ENCODE measurements at regions not wholly inside any gene's neighbourhood (a gene's known extent, or its start where the extent isn't known, plus 50 kb on each side); places are given as distances from the start of the nearest gene placed in this dataset.

DNA sequence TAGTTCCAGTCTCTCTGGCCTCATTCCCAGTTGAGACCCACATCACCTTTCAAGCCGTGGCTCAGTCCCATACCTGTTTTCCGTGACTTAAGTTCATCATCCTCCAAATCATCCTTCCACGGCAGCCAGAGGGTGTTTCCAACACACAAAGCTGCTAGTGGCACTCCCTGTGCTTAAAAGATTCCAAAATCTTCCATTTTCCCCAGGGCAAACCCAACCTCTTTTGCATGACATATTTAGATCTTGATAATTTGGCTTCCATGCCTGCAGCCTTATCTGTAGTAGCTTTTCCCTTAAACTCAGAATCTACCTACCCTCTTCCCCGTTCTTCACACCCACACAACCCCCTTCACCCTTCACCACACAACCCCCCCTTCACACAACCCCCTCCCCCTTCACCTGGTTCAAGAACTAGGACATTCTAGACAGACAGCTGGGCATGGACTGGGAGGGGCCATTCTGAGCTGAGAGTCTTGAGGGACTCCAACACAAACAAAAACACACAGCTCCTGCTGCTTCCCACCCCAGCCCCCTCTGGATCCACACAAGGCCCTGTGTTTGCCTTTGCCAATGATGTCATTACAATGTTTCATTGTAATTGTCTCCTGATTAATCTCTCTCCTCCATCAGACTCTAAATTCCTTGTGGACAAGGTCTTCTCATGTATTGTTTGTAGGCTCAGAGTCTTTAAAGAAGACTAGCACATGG, 268.2 kb downstream of the SH3GL2 start:
- DNase-seq (ENCODE audit: low read depth in 2 of 3, low spot score in 1 of 3): no peak

DNA sequence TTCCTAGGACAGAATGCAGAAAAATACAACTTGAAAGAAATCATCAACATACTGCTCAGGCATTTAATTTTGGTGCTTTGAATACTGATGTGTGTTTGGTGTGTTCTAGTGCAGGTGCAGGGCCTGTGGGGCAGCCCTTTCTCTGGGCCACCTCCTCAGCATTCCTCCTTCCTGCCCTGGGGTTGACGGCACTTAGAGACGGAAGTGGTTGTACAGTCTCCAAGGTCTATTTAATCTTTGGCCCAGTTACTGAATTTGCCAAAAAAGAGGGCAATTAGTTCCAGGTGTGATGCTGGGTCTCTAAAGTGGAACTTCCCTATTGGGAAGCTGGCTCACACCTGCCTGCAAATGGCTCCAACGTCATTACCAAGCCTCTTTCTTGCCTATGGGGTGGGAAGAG, 269.0 kb downstream of the SH3GL2 start:
- no peak for DNase-seq (ENCODE audit: low read depth in 2 of 3, low spot score in 1 of 3)

DNA sequence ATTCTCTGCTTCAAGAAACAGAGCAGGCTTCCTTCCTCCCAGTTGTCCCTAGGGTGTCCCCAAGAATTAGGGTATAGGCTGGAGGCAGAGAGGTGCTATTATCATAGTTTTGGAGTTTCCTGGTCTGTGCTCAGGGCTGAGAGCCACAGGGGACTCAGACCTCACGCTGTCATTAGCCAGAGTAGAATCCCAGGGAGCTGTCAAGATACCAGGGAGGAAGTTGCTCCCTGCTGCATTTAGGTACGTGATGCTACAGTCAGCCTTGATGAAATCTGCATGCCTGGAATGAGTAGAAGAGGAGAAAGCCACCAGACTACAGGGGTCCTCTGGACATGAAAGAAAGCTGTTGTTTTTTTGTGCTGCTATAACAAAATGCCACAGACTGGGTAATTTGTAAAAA, 273.2 kb downstream of the SH3GL2 start:
- no peak for DNase-seq (ENCODE audit: low read depth in 2 of 3, low spot score in 1 of 3)

DNA sequence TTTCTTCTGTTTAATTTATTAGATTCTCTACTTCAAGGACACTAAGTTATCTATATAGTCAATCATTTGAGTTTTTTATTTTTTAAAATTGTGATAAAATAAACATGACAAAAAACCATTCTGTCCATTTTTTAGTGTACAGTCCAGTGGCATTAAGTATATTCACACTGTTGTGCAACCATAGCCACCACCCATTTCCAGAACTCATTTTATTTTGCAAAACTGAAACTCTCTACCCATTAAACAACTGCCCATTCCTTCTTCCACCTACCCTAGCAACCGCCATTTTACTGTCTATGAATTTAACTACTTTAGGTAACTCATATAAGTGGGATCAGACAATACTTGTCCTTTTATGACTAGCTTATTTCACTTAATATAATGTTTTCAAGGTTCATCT, 275.6 kb downstream of the SH3GL2 start:
- no peak for DNase-seq (ENCODE audit: low read depth in 2 of 3, low spot score in 1 of 3)

DNA sequence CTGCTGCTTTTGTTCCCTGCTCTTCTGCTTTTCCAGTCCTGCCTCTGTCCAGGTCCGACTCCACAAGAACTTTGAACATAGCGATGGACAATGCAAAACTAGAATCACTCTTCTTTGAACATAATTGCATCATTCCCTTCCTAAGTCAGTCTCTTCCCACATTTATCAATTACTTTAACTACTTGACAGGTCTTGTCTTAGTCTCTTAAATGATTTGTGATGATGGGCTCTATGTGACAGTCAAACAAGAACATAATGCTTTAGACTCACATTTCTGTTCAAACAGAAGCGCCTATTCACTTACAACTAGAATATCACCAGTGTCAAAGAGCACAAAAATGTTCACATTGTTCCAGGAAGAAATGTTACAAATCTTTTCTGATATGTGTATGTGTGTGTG, 278.1 kb downstream of the SH3GL2 start:
- no peak for DNase-seq (ENCODE audit: low read depth in 2 of 3, low spot score in 1 of 3)

DNA sequence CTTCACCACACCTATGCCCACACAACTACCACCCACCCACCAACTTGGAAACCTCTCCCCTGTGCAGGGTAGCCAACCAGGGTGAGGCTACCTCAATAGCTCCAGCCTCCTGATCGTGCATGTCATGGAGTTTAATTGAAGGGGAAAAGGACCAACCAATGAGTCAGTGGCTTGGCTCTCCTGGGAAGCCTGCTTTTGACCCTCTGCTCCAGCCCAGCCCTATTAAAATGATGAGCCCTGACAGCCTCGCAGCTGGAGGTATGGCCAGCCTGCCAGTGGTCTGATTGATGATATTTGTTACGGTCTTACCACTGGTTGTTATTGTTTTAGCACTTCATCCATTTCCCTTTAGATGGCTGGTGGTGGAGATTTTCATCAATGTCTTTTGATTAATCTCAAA, 280.4 kb downstream of the SH3GL2 start:
- no peak for DNase-seq (ENCODE audit: low read depth in 2 of 3, low spot score in 1 of 3)

DNA sequence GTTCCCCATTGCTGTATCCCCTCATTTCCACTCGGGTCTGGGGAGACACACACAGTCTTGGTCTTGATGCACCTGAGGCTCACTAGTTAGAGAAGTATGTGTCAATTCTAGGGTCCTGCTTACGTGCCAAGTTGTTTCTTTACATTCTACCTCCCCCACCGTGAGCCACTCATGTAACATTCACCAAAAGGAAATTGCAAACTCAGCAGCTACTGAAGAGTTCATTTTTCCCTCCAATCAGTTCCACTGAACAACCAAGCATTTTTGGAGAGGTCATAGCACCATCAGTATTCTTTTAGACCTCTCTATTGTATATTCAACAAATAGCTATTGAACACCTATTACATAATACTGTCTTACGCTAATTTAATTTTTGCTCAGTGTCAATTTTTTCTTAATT, 281.1 kb downstream of the SH3GL2 start:
- no peak for DNase-seq (ENCODE audit: low read depth in 2 of 3, low spot score in 1 of 3)

DNA sequence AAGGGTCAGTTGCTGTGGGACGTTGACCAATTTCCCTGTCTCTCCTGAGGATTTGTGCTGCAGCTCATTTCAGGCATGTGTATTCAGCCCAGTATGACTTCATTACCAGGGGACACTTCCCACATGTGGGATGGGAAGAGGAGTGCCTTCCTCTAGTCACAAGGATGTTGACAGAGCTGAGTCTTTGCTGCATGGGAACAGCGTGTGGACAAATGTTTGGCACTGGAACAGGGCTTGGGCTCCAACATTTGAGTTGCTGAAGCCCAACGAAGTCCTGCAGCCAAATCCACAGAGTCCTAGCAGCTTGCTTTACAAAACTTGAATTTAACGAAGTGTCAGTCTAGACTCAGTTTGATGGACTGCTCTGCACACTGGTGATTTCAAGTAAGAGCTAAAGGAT, 283.2 kb downstream of the SH3GL2 start:
- DNase-seq (ENCODE audit: low read depth in 2 of 3, low spot score in 1 of 3): no peak

DNA sequence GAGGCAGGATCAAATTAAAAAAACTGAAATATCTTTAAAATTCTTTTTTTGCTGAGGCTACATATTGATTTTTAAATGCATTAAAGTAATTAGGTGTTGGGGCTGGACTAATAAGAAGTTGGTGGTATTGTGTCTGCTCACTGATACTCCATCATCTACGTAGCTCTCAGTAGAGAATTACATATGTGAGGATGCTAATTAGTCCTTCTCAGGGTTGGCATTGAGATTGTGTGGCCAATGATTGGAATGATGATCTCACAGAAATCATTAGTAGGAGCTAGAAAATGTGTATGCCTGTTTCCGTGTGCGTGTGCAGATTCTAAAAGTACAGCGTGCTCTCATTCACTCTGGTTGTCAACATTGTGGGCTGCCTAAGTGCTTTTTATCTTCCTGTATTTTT, 283.8 kb downstream of the SH3GL2 start:
- no peak for DNase-seq (ENCODE audit: low read depth in 2 of 3, low spot score in 1 of 3)

DNA sequence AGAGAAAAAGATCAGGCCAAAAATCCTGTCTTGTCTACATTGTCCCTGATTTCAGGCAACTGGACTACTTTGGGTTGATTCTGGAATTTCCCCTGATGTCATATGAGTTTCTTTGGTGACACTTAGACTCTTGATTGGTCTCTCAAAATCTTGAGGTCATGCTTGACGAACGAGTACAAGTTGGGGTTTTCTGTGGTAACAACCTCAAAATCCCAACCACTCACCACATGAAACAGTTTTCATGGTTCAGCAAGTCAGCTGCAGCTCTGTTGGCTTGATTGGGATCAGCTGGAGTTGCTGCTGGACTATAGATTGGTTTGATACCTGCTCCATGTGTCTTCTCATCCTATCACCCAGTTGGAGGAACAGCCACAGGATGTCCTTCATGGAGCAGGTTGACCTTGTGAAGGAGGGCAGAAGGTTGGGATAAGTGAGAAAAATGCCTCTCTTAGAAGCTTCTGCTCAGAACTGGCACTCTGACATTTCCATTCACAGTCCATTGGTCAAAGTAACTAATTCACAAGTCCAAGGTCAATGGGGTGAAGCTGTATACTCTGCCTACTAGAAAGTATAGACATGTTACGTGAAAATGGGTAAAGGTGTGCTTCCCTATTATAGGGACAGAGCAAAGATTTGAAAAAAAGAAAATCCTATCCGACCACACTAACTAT, 284.5 kb downstream of the SH3GL2 start:
- DNase-seq (ENCODE audit: low read depth in 2 of 3, low spot score in 1 of 3): no peak

DNA sequence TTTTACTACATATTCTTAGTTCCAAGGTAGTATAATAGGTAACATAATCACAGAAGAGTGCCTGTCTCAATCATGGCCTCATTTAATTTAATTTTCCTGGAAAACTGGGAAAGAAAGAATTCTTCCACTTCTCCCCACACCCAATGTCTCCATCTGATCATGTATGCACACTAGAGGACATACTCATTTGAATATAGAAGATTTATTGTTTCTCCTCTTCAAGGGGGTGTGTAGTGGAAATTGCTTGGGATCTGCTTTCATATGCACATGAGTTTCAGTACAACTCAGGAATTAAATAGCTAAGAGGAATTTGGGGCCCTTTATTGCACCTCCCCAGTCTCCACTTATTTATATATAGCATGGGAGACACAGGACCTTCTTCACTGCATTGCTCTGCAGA, 285.1 kb downstream of the SH3GL2 start:
- no peak for DNase-seq (ENCODE audit: low read depth in 2 of 3, low spot score in 1 of 3)

DNA sequence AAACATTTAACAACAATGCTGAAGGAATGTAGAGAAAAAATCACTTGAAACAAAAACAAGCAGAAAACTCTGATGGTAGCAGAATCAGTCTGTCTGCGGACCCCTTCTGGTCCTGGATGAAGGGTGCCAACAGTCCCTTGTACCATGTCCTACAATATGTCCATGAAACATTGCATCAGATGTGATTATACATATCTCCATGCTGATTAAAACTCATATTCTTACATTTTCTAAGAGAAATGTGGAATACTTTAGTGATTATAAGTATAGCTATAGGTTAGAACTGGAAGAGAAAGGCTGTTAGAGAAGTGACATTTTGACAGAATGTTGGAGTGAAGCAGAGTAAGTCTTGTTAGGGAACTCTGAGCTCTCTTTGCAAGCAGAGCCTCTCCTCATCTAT, 286.1 kb downstream of the SH3GL2 start:
- DNase-seq (ENCODE audit: low read depth in 2 of 3, low spot score in 1 of 3): no peak

DNA sequence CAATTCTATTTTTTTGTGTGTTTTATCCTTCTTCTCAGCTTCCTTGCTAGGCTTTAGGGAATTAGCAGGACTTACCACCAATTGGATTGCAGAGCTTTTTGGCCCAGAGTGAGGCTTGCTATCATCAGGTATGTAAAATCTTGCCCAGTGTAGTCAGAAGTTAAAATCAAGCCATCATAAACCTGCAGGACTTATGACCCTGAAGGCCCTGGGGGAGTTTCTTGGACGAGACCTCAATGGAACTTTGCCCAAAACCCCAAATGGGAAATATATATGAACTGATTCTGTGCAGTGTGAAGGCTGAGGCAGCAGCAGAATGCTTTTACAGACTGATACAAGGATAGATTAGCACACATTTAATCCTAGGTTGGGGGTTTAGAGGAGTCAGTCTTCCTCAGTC, 287.0 kb downstream of the SH3GL2 start:
- DNase-seq (ENCODE audit: low read depth in 2 of 3, low spot score in 1 of 3): no peak

DNA sequence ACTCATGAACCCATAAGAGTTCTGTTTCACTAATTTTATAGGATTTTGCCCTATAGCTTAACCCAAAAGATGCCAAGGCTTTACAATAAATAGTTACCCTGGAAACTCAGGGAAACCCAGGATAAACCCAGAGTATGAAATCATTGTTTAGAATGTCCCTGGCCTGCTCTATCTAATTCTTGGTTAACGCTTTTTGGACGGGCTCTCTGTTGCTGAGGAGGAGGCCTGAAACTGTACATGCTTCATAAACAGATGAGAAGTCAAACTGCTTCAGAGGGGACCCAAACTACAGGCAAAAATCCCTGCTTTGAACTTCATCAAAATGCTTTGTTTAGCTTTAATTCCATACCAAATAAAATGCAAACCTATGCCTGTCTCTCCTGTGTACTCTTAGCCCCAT, 291.9 kb downstream of the SH3GL2 start:
- DNase-seq (ENCODE audit: low read depth in 2 of 3, low spot score in 1 of 3): no peak

DNA sequence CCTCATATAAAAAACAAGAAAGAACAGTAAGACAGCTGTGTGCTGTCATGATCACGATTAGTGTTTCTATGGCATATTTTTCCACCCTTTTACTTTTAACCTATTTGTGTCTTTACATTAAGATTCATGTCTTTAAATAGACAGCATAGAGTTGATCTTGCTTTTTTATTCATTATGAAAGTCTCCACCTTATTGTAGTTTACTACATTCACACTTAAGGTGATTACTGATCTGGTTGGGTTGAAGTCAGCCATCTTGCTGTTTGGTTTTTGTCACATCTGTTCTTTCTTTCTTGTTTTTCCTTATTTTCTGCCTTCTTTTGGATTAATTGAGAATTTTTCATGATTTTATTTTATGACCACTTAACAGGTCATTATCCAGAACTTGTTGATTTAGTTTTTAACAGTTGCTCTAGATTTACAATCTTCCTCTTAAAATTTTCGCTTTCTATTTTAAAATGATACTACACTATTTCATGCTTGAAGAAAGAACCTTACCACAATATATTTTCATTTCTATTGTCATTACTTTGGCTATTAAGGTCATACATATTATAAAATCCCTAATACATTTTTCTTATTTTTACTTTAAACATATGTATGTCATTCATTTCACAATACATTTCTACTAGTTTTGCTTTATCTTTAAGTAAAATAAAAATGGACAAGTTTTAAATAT, 292.5 kb downstream of the SH3GL2 start:
- no peak for DNase-seq (ENCODE audit: low read depth in 2 of 3, low spot score in 1 of 3)

DNA sequence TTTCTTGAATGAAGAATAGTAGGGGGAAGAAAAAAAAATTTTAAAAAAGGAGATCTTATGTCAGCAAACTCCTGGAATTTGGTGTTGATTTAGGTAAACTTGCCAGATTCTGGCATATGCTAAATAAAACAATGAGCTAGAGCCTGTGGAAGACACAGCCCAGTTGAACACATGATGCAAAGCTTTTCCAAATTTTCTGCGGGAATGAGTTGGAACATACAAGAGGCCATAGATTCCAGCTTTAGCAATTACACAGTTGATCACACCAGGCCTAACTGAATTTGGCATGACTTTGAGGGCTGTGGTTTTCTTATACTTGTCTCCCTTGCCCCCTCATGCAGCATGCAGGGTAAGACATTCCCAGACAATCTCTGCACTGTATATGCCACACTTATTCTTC, 297.0 kb downstream of the SH3GL2 start:
- DNase-seq (ENCODE audit: low read depth in 2 of 3, low spot score in 1 of 3): no peak

DNA sequence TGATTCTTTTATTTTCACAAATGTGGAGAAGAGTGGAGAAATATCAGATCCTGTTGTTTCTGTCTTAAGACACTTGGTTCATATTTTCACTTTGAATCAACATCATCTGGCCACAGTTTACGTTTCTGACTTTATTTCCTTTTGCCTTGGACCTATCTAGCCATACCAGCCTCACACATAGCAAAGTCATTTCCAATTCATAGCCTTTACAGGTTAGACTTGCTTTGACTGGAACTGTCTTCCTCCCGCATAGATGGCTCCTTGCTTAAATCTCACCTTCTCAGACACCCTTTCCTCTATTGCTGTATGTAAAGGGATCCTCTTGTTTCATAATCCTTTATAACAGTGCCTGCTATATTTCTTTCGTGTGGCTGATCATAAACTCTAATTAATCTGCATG, 297.8 kb downstream of the SH3GL2 start:
- DNase-seq (ENCODE audit: low read depth in 2 of 3, low spot score in 1 of 3): no peak

DNA sequence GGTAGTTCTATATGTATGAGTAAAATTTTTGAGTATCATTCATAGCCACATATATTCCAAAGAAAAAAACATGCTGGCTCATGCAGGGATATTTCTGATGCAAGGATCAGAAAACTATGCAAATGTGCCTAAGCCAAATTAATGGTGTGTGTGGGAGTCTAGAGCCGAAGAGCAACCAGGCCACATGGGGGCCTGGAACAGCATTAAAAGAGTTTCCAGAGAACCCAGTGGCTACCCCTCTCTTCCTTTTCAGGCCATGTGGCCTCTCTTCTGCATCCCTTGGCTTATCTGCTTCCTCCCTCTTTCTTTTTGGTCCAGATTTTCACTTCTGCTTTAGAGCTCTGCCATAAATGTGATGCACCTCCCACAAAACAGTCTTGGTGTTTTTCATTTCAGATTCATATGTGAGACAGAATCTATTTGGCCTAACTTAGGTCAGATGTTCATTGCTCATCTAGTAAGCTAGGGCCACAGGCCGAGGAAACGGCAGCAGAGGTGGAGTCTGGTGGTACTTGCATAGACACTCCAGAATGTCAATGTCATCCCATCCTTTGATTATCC, 300.0 kb downstream of the SH3GL2 start:
- no peak for DNase-seq (ENCODE audit: low read depth in 2 of 3, low spot score in 1 of 3)

DNA sequence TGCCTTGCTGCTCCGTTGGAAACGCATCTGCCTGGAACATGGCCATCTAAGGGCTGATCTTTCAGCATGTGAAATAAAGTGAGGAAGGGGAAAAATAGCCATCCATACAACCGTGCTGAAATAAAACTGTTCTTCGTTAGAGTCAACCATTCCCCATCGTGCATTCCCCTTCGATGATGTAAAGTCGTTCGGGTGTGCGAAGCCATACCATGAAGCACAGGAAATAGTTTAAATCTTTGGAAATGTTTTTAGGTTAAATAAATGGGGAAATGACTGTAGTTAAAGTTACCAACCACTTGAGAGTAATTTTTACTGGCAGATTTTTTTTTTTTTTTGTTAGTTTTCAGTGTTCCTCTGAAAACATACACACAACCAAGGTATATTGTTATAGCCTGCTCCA, 302.5 kb downstream of the SH3GL2 start:
- no peak for DNase-seq (ENCODE audit: low read depth in 2 of 3, low spot score in 1 of 3)

DNA sequence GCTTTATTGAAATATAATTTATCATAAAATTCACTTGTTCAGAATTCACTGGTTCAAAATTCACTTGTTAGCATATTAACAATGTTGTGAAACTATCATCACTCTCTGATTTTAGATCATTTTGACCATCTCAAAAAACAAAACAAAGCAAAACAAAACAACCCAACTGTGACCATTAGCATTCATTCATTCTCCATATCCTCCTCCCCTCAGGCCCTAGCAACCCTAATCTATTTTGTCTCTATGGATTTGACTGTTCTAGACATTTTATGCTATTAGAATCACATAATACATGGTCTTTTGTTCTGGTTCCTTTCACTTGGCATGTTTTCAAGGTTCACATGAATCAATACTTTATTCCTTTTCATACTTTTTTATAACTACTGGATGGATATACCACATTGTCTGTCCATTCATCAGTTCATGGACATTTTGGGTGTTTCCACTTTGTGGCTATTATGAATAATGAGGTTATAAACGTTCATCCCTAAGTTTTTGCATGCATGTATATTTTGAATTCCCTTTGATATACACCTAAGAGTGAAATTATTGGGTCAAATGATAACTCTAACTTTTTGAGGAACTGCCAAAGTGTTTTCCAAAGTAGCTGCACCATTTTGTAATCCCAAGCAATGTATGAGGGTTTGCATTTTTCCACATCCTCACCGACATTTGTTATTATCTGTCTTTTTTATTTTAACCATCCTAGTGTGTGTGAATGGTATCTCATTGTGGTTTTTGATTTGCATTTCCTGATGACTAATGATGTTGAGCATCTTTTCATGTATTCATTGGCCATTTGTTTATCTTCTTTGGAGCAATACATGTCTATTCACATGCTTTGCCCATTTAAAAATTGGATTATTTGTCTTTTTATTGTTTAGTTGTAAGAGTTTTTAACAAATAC, 304.1 kb downstream of the SH3GL2 start:
- no peak for DNase-seq (ENCODE audit: low read depth in 2 of 3, low spot score in 1 of 3)

DNA sequence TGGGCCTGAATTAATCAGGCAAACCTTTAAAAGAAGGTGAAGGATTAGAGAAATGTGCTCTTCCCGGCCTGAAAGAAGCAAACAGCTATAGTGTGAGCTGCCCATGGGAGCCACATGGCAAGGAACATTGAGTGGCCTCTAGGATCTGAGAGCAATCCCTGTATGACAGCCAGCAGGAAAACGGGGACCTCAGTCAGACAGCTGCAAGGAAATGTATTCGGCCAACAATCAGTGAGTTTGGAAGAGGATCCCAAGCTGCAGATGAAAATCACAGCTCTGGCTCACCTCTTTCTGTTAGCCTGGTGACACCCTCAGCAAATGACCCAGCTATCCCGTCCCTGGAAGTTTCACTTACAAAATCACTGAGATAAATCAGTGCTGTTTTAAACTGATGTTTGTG, 309.2 kb downstream of the SH3GL2 start:
- no peak for DNase-seq (ENCODE audit: low read depth in 2 of 3, low spot score in 1 of 3)
